Activated CD4-positive, CD25-positive, alpha-beta regulatory T cell (primary cell): ENCODE measurements at regions not wholly inside any gene's neighbourhood (a gene's known extent, or its start where the extent isn't known, plus 50 kb on each side); places are given as distances from the start of the nearest gene placed in this dataset.
"Not testable (repeated sequence)": the region's sequence is repeated elsewhere in the genome, so short reads cannot be mapped to it uniquely, and the experiment has no call there.

Experiments
- DNase-seq, 4 experiments: peaks; one replicate each; lab custom pipeline; 2025; lab: John Stamatoyannopoulos, UW

DNA sequence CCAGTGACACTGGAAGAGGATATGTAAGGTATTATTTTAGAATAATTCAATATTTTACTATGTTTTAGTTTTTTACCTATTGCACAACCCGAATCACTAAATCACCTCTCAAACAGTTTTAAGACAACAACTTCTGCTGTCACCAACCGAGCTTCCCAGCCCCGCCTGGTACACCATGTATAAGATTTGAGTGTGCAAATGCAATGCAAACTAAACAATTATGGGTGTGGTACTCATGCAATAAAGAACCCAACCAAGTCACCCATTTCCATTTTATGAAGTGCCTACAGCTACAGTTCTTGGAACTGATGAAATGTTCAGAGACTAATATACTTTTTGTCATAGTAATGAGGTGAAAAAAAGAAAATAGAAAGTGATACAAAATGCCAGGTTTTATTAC, 256.2 kb downstream of the TAFA4 start:
- no peak for DNase-seq

- DNase-seq: no peak
Measured at GRCh38 chr3:68667346-68667745, 265.0 kb downstream of the TAFA4 start.

DNA sequence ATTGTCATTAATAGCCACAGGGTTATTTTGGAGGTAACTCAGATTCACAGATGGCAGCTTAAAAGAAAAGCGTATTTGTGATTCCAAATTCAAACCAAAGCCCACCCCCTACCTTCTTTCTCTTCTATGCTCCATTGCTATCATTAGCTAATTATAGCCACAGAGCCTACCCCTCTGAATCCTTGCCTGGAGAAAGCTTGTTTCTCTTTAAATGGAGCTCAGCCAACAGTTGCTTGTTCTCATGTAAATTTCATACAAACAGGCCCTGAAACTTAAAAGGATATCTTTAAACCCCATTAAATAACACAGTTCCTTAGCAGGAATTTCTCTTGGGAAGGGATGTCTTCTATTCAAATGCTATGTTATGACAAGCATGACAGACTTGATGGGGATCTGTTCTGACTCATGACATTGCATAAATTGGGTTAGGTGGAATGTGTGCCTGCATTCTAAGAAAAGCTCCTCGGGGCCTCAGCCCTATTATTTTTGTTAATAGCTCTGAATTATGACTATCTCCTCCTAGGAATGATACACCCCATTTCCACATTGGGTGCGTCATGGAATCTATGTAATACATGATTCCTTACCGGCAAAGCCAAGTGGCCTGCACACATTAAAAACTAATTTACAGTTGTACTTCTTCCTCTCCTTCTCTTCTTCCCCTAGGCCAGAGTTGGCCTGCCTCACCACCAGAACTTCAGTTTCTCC, 265.8 kb downstream of the TAFA4 start:
- DNase-seq: no peak

GRCh38 chr3:68664276-68664675, 268.1 kb downstream of the TAFA4 start:
- DNase-seq: no peak

GRCh38 chr3:68662176-68662575, 270.2 kb downstream of the TAFA4 start:
- no peak for DNase-seq

DNA sequence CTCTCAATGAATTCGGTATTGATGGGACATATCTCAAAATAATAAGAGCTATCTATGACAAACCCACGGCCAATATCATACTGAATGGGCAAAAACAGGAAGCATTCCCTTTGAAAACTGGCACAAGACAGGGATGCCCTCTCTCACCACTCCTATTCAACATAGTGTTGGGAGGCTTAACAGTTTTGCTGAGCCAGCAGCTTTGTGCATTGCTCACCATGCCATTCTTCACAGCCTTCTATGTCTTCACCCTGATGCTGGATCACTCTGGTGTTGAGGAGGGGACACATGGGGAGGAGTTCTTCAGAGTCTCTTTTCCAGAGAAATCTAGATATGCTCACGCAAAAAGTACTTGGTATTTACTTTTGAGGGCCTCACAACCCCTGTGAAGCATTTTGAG, 281.7 kb downstream of the TAFA4 start:
- DNase-seq: not testable (repeated sequence)

DNA sequence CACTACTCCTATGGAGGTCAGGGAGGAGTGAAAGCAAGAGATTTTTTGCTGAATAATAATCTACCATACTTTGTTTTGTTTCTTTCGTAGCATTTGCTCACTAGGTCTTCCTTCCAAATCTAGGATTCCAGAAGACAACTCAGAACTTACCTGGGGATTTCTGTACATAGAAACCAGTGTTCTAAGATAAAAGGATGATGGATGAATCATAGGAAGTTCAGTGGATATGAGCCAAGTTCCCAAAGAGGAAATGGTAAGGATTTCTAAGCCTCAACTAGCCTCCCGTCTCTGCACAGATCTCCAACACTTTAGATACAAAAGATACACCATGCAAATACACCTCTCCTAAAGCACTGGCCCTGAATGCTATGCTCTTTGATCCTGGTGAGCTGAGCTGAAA, 283.9 kb downstream of the TAFA4 start:
- no peak for DNase-seq

GRCh38 chr3:68631850-68632545, 300.3 kb downstream of the TAFA4 start:
- no peak for DNase-seq

GRCh38 chr3:68620211-68620610, 312.1 kb downstream of the TAFA4 start:
- DNase-seq: no peak

- no peak for DNase-seq
Measured at GRCh38 chr3:68614087-68614486, 318.3 kb downstream of the TAFA4 start.

DNA sequence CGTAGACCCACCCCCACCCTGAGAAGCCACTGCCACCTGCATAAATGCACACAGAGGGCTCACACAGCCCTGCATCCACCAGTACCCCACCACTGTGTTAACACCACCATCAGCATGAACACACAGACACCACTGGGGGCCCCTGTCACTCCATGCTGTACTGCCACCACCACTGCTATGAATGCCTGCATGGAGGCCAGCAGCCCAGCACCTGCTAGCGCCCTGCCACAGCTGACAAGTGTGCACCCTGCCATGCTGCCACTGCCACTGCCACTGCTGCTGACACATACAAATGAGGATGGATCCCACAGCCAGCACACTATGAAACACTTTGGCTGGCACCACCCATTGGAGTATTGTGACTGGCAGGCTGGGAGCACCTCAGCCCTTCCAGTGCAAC, 361.0 kb downstream of the TAFA4 start:
- no peak for DNase-seq

DNA sequence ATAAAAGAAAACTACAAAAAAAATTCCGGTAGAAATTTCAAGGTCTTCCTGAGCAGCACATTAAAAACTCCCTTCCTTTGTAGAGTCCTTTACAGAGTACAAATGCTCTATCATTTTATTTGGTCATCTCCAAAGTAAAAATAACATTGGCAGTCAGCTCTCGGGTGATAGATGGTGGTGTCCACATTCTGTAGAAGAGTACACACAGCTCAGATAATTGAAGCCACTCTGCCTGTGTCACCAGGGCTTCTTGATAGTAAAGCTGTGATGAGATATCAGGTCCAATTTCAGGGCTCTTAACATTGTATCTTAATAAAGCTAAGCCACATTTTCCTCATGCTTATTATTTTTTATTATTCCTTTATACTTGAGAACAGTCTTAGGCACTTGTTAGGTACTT, 371.6 kb downstream of the TAFA4 start:
- DNase-seq: no peak

GRCh38 chr3:68535782-68536181, 396.6 kb downstream of the TAFA4 start:
- DNase-seq: no peak

DNA sequence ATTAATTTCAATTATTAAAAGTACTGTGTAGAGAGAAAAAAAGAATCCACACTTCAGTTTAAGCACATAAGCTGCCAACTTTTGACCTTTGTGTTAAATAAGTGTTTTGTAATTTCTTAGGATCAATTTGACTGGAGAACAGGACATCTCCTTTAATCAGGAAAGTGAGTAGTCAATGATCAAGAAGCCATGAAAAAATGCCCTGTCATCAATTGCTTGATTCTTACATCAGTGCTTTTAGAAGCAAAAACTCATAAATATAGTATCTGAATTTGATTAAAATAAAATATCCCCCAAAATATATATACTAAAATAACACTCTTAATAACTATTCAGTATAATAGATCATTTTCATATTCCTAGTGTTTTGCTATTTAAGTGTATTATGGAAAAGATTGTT, 409.0 kb downstream of the TAFA4 start:
- no peak for DNase-seq

GRCh38 chr3:68515237-68515636, 417.1 kb downstream of the TAFA4 start:
- no peak for DNase-seq

GRCh38 chr3:68504201-68504600, 428.1 kb downstream of the TAFA4 start:
- no peak for DNase-seq

DNA sequence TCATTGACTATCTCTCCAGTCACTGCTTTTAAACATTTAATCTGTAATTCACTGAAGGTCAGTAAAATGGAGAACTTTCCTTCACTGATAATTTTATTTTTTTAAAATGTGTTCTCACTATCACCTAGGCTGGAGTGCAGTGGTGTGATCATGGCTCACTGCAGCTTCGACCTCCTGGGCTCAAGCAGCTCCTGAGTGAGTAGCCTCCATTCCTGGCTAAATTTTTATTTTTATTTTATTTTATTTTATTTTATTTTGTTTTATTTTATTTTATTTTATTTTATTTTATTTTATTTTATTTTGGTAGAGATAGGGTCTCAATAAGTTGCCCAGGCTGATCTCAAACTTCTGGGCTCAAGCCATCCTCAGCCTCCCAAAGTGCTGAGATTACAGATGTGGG, 446.5 kb downstream of the TAFA4 start:
- DNase-seq: not testable (repeated sequence)

DNA sequence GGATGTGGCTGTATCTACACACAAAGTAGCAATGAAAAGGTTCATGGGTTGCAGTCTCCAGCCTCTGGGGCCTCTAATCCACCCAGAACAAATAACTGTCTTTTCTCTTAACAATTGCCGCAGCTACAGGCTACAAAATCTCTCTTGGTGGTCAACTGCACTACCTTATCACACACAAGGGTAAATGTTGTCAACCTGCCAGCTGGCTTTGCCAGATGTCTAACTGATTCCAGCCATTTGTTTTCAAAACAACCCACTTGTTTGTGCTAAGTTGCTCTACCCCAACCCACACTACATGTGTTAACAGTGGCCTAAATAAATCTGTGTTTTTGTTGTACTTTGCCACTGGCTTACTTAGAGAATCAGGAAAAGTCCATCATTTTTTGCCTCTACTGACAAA, 447.3 kb downstream of the TAFA4 start:
- DNase-seq: no peak

- DNase-seq: no peak
Measured at GRCh38 chr3:68483601-68484000, 448.7 kb downstream of the TAFA4 start.

- DNase-seq: no peak
Measured at GRCh38 chr3:68483041-68483440, 449.3 kb downstream of the TAFA4 start.

DNA sequence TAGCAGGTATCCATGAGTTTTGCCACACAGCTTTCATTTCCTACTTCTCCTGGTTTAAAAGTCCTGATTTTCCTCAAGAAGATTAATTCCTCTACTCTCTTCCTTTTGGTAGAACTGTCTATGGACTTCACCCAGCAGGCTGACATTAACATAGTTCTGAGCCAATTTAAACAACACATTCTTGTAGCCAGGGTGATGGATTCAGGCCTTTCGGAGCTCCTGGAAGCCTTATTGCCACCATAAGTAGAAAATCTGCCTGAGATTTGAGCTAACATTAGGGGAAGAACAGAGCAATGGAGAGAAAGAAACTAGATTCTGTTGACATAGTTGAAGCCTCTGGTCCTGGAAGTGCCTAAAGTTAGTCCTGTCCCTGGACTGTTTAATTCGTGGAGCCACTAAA, 449.8 kb downstream of the TAFA4 start:
- no peak for DNase-seq

DNA sequence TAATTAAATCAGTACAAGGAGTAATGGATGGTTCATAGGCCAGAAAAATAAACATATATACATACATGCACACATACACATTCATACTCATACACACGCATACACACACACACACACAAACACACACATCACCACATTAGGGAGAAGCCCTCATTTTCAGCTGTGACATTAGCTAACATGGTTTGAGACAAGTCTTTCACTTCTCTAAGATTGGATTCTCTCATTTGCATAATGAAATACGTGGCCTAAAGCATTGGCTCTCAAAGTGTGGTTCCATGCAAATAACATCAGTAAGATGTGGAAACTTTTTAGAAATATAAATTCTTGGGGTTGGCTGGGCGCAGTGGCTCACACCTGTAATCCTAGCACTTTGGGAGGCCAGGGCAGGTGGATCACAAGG, 452.6 kb downstream of the TAFA4 start:
- no peak for DNase-seq

DNA sequence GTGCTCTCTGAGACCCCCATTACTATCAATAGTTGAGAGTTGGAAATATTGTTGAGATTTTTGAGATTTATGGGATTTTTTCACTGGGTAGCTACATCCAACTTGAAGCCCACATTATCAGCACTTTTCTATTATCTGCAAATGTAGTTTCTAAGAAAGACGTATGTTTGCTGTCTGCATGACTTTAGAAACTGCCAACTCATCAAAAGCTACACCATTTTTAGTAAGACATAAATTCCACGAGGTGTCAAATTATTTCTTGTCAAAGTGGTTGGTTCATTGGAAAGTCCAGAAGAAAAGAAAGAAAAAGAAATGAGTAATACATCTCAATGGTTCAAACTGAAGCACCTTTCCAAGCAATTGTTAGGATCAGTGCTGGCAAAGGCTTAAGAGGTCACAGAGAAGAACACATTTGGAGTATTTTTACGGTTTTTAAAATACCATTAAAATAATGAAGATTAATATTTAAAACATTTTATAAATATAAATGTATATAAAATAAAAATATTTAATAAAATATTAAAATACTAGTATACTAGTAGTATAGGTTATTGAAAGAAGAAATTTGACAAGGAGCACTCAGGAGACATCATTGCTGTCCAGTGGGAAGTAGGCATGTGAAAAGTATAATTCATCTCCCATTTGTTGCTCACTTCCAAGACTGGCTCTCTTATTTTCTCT, 463.5 kb downstream of the TAFA4 start:
- DNase-seq: no peak
